PC-9 (cell line): ENCODE measurements at regions not wholly inside any gene's neighbourhood (a gene's known extent, or its start where the extent isn't known, plus 50 kb on each side); places are given as distances from the start of the nearest gene placed in this dataset.

ENCODE experiments used
- EZH2 ChIP-seq: fragments of 200-600 bp; sonication (generic); IDR thresholded peaks from 2 replicates; pipeline ENCODE4 v1.8.0; 2017; ENCODE audit warnings: antibody characterized with exemption, low read depth
- TF ChIP-seq, protein P1 (sequence below): fragments of 200-600 bp; sonication (generic); conservative IDR thresholded peaks from 2 replicates; pipeline ENCODE4 v1.6.1; 2017; ENCODE audit warnings: mixed run types, antibody characterized with exemption, mild to moderate bottlenecking, moderate library complexity

DNA sequence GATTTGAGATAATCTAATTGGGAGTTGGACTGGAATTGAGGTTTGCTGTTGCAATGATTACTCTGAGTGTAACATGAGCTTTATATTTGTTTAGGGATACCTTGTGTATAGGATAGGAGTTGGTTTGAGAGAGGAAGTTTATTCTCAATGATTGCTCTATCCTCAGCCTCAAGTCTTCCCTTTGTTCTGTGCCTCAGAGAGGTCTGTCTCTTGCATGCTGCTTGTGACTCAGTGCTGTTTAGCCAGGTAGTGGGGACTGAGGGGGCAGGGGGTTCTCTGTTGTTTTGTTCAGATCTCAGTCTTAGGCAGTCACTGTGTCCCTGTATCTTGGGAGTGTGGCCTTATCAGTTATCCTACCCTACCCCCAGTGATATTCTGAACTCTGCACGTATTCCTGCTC lies 192.1 kb downstream of the SPATA31D1 start:
- TF ChIP-seq, protein P1, sequence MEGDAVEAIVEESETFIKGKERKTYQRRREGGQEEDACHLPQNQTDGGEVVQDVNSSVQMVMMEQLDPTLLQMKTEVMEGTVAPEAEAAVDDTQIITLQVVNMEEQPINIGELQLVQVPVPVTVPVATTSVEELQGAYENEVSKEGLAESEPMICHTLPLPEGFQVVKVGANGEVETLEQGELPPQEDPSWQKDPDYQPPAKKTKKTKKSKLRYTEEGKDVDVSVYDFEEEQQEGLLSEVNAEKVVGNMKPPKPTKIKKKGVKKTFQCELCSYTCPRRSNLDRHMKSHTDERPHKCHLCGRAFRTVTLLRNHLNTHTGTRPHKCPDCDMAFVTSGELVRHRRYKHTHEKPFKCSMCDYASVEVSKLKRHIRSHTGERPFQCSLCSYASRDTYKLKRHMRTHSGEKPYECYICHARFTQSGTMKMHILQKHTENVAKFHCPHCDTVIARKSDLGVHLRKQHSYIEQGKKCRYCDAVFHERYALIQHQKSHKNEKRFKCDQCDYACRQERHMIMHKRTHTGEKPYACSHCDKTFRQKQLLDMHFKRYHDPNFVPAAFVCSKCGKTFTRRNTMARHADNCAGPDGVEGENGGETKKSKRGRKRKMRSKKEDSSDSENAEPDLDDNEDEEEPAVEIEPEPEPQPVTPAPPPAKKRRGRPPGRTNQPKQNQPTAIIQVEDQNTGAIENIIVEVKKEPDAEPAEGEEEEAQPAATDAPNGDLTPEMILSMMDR, result no peak
- TF ChIP-seq EZH2, result no peak
